ENCODE measurements at regions not wholly inside any gene's neighbourhood (a gene's known extent, or its start where the extent isn't known, plus 50 kb on each side); places are given as distances from the start of the nearest gene placed in this dataset.

DNA sequence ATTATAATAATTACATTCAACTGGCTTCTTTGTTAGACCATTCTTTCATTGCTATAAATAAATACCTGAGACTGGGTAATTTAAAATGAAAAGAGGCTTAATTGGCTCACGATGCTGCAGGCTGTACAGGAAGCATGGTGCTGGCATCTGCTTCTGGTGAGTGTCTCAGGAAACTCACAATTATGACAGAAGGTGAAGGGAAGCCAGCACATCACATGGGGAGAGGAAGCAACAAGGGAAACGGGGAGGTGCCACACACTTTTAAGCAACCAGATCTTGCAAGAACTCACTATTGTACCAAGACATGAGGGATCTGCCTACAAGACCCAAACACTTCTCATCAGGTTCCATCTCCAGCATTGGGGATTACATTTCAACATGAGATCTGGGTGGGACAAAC lies 413.1 kb upstream of the ARRDC4 start:
- TF ChIP-seq CTCF (IDR thresholded peaks at IDR 0.05): no peak
- Mint-ChIP-seq H3K27me3 (ENCODE audit: low read depth, poor library complexity) (no peaks in the 10 kb centered on the region), H3K36me3 (ENCODE audit: low read depth) (no peaks in the 10 kb centered on the region), H3K9me3 (peaks cover 29% of the 10 kb centered on the region), H3K4me1 (no peaks in the 10 kb centered on the region), H3K27ac (no peak overlapping the region), H3K4me3 (no peak overlapping the region)
- DNase-seq: no peak

GRCh38 chr15:97561529-97561928 lies 399.0 kb upstream of the ARRDC4 start:
- DNase-seq: no peak
- Mint-ChIP-seq H3K36me3 (ENCODE audit: low read depth) (no peaks in the 10 kb centered on the region), H3K27ac (no peak overlapping the region), H3K9me3 (no peaks in the 10 kb centered on the region), H3K4me3 (no peak overlapping the region), H3K4me1 (peaks cover 5% of the 10 kb centered on the region), H3K27me3 (ENCODE audit: low read depth, poor library complexity) (peaks cover 6% of the 10 kb centered on the region)
- TF ChIP-seq CTCF (IDR thresholded peaks at IDR 0.05): no peak

- Mint-ChIP-seq H3K4me3 (no peak overlapping the region), H3K36me3 (ENCODE audit: low read depth) (no peaks in the 10 kb centered on the region), H3K27me3 (ENCODE audit: low read depth, poor library complexity) (peaks cover 6% of the 10 kb centered on the region), H3K4me1 (peaks cover 5% of the 10 kb centered on the region), H3K27ac (no peak overlapping the region), H3K9me3 (no peaks in the 10 kb centered on the region)
- no peak for TF ChIP-seq CTCF (IDR thresholded peaks at IDR 0.05)
- no peak for DNase-seq
Observed at GRCh38 chr15:97563516-97563915, 397.0 kb upstream of the ARRDC4 start.

GRCh38 chr15:97566961-97567360 lies 393.5 kb upstream of the ARRDC4 start:
- no peak for TF ChIP-seq CTCF (IDR thresholded peaks at IDR 0.05)
- no peak overlapping the region for H3K27ac Mint-ChIP-seq
- peaks cover 8% of the 10 kb centered on the region for H3K27me3 Mint-ChIP-seq (ENCODE audit: low read depth, poor library complexity)
- H3K36me3 Mint-ChIP-seq (ENCODE audit: low read depth): no peaks in the 10 kb centered on the region
- H3K4me1 Mint-ChIP-seq: no peaks in the 10 kb centered on the region
- H3K4me3 Mint-ChIP-seq: no peak overlapping the region
- peaks cover 14% of the 10 kb centered on the region for H3K9me3 Mint-ChIP-seq
- DNase-seq: no peak

- DNase-seq: no peak
- TF ChIP-seq CTCF (IDR thresholded peaks at IDR 0.05): no peak
- no peak overlapping the region for H3K4me3 Mint-ChIP-seq
- H3K4me1 Mint-ChIP-seq: no peaks in the 10 kb centered on the region
- H3K27me3 Mint-ChIP-seq (ENCODE audit: low read depth, poor library complexity): peaks cover 8% of the 10 kb centered on the region
- H3K36me3 Mint-ChIP-seq (ENCODE audit: low read depth): no peaks in the 10 kb centered on the region
- no peak overlapping the region for H3K27ac Mint-ChIP-seq
- peaks cover 17% of the 10 kb centered on the region for H3K9me3 Mint-ChIP-seq
Observed at GRCh38 chr15:97567411-97567810, 393.1 kb upstream of the ARRDC4 start.

DNA sequence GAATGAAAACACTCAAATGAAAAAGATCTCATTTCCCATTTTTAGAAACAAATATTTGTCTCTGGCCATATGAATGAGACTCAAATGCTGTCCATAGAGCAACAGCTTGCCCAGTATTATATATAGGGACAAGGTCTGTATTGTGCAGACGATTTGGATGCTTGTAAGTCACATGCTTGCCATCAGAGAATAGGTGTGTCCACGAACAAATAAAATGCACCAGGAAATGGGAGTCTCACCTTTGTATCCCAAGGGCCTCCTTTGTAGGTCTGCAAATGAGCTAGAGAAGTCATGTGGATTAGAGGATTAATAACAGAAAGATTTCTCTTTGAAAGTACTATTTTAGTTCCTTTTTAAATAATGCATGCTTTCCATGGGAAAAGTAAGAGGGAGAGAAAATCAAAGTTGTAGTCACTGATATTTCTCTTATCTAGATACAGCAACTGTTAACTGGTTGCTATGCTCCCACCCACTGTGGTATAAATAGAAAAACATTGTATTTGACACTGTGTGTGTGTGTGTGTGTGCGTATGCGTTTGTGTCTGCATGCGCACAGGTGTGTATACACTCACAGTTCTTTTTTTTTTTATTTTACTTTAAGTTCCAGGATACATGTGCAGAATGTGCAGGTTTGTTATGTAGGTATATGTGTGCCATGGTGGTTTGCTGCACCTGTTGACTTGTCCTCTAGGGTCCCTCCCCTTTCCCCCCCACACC lies 383.4 kb upstream of the ARRDC4 start:
- no peak overlapping the region for H3K27ac Mint-ChIP-seq
- no peaks in the 10 kb centered on the region for H3K36me3 Mint-ChIP-seq (ENCODE audit: low read depth)
- H3K4me3 Mint-ChIP-seq: no peak overlapping the region
- peaks cover 4% of the 10 kb centered on the region for H3K4me1 Mint-ChIP-seq
- no peak for DNase-seq
- H3K27me3 Mint-ChIP-seq (ENCODE audit: low read depth, poor library complexity): peaks cover 6% of the 10 kb centered on the region
- TF ChIP-seq CTCF (IDR thresholded peaks at IDR 0.05): no peak
- H3K9me3 Mint-ChIP-seq: peaks cover 12% of the 10 kb centered on the region
